Tibial nerve (tissue), 4 donors: ENCODE measurements at regions not wholly inside any gene's neighbourhood (a gene's known extent, or its start where the extent isn't known, plus 50 kb on each side); places are given as distances from the start of the nearest gene placed in this dataset.

Source experiments
- DNase-seq, 2 donors: peaks; one replicate each; pipeline ENCODE4 v3.0.0-alpha.2; 2019; ENCODE audit warnings: low spot score in 2 of 2
- H3K27ac ChIP-seq, 4 donors: fragments of 200-600 bp; sonication (generic) in 3 of 4; one replicate each; pipeline ENCODE4 v1.5.1; 2017 to 2019; ENCODE audit warnings: mild to moderate bottlenecking in 1 of 4
- H3K27me3 ChIP-seq, 2 donors: fragments of 200-600 bp; sonication (generic) in 1 of 2; one replicate each; pipeline versions ENCODE4 v1.5.1 to v1.6.0; 2017 to 2019
- H3K36me3 ChIP-seq, 3 donors: fragments of 200-600 bp; sonication (generic); one replicate each; pipeline ENCODE4 v1.5.1; 2018 to 2019
- H3K4me1 ChIP-seq, 4 donors: fragments of 200-600 bp; sonication (generic) in 3 of 4; one replicate each; pipeline ENCODE4 v1.5.1; 2017 to 2019
- H3K4me3 ChIP-seq, 4 donors: fragments of 200-600 bp; sonication (generic) in 3 of 4; one replicate each; pipeline ENCODE4 v1.5.1; 2017 to 2019; ENCODE audit warnings: mild to moderate bottlenecking in 1 of 4, moderate library complexity in 1 of 4
- H3K9me3 ChIP-seq, 4 donors: fragments of 200-600 bp; sonication (generic) in 3 of 4; one replicate each; pipeline ENCODE4 v1.5.1; 2017 to 2019
- EP300 ChIP-seq, 2 donors: sonication (generic); formaldehyde crosslinking; IDR thresholded peaks; one replicate each; pipeline ENCODE4 v1.6.1; 2017; ENCODE audit warnings: antibody characterized with exemption in 2 of 2, mild to moderate bottlenecking in 1 of 2
- POLR2A ChIP-seq, 2 donors: fragments of 450-650 bp; IDR thresholded peaks; one replicate each; pipeline ENCODE4 v1.6.1; 2017; ENCODE audit warnings: antibody characterized with exemption in 2 of 2, mild to moderate bottlenecking in 2 of 2, moderate library complexity in 2 of 2
- WGBS, 2 donors: methylation state at CpG; one replicate each; pipeline ENCODE4 v1.1.5; 2018; 5-methylcytosine and 5-hydroxymethylcytosine counted together
- TF ChIP-seq, protein P1 (sequence below), 5 experiments: fragments of 200-600 bp in 3 of 5; fragments of 450-650 bp in 2 of 5; sonication (generic) in 3 of 5; IDR thresholded peaks; one replicate each; pipeline ENCODE4 v1.5.1; 2016 to 2019; ENCODE audit warnings: antibody characterized with exemption in 5 of 5, mild to moderate bottlenecking in 3 of 5, moderate library complexity in 2 of 5

DNA sequence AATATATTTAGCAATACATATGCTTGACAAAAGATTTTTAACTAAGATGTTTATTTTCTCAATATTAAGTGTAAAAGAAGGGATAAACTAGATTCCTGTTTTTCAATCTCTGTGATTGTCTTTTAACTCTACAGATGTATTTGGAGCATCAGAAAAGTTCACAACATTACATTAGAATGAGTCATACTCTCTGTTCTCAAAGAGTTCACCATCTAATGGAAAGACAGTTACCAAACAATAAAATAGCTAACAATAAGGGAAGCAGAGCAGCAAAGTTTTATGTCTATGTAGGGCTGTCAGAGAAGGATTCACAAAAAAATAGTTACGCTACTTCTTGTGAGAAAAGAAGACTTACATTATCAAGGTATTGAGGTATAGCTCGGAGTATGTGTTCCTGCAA is 109.2 kb upstream of the MAP2 start:
- H3K4me1 ChIP-seq, result no peaks in the 10 kb centered on the region
- WGBS, 2 donors, result 75 to 83% methylated on average over 2 of the region's 2 CpGs
- no peaks in the 10 kb centered on the region for H3K9me3 ChIP-seq
- DNase-seq, result no peak
- H3K4me3 ChIP-seq, result no peak overlapping the region
- TF ChIP-seq, protein P1, sequence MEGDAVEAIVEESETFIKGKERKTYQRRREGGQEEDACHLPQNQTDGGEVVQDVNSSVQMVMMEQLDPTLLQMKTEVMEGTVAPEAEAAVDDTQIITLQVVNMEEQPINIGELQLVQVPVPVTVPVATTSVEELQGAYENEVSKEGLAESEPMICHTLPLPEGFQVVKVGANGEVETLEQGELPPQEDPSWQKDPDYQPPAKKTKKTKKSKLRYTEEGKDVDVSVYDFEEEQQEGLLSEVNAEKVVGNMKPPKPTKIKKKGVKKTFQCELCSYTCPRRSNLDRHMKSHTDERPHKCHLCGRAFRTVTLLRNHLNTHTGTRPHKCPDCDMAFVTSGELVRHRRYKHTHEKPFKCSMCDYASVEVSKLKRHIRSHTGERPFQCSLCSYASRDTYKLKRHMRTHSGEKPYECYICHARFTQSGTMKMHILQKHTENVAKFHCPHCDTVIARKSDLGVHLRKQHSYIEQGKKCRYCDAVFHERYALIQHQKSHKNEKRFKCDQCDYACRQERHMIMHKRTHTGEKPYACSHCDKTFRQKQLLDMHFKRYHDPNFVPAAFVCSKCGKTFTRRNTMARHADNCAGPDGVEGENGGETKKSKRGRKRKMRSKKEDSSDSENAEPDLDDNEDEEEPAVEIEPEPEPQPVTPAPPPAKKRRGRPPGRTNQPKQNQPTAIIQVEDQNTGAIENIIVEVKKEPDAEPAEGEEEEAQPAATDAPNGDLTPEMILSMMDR (IDR thresholded peaks at IDR 0.05), result no peak
- TF ChIP-seq EP300 (IDR thresholded peaks at IDR 0.05) (no peak), POLR2A (IDR thresholded peaks at IDR 0.05) (no peak)
- H3K27me3 ChIP-seq, result no peaks in the 10 kb centered on the region
- no peaks in the 10 kb centered on the region for H3K36me3 ChIP-seq
- no peak overlapping the region for H3K27ac ChIP-seq

DNA sequence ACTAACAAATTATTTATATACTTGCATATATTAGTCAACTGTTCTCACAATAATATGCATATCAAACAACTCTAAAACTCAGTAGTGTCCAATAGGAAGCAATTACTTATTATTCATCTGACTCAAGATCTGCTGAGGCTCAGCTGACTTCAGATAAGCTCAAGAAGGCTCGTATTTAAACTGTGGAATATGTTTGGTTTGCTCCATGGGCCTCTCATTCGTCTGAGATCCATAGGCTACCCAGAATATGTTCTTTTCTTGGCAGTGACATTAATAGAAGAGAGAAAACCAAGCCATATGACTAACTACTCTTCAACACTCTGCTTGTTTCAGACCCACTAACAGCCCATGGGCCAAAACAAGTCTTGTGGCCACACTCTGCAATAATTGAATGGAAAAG is 107.7 kb upstream of the MAP2 start:
- WGBS, 2 donors, result 62 to 71% methylated on average over 2 of the region's 2 CpGs
- H3K4me1 ChIP-seq, result no peaks in the 10 kb centered on the region

DNA sequence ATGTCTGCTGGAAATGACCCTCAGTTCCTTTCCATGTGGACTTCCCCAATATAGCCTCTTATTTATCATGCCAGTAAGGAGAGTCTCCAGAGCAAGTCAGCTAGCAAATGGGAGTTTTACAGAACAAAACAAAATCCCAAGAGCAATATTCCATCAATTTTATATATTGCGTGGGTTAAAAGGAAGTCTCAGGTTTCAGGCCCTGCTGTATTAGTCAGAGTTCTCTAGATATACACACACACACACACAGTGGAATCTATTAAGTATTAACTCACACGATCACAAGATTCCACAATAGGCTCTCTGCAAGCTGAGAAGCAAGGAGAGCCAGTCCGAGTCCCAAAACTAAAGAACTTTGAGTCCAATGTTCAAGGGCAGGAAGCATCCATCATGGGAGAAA is 102.8 kb upstream of the MAP2 start:
- H3K27me3 ChIP-seq, result no peaks in the 10 kb centered on the region
- no peak for DNase-seq
- H3K4me3 ChIP-seq, result no peak overlapping the region
- no peak overlapping the region for H3K27ac ChIP-seq
- WGBS, 2 donors, result 66 to 67% methylated on average over 3 of the region's 3 CpGs
- TF ChIP-seq POLR2A (IDR thresholded peaks at IDR 0.05), result no peak
- TF ChIP-seq, protein P1 (IDR thresholded peaks at IDR 0.05), result no peak
- no peak for TF ChIP-seq EP300 (IDR thresholded peaks at IDR 0.05)
- no peaks in the 10 kb centered on the region for H3K36me3 ChIP-seq
- no peaks in the 10 kb centered on the region for H3K9me3 ChIP-seq
- H3K4me1 ChIP-seq, result no peaks in the 10 kb centered on the region

More for the DNA sequence above, 107.7 kb upstream of the MAP2 start:
- DNase-seq, result no peak
- H3K27ac ChIP-seq, result no peak overlapping the region
- no peaks in the 10 kb centered on the region for H3K36me3 ChIP-seq
- H3K9me3 ChIP-seq, result no peaks in the 10 kb centered on the region
- TF ChIP-seq EP300 (IDR thresholded peaks at IDR 0.05) (no peak), POLR2A (IDR thresholded peaks at IDR 0.05) (no peak)
- TF ChIP-seq, protein P1 (IDR thresholded peaks at IDR 0.05), result no peak
- H3K27me3 ChIP-seq, result no peaks in the 10 kb centered on the region
- no peak overlapping the region for H3K4me3 ChIP-seq

DNA sequence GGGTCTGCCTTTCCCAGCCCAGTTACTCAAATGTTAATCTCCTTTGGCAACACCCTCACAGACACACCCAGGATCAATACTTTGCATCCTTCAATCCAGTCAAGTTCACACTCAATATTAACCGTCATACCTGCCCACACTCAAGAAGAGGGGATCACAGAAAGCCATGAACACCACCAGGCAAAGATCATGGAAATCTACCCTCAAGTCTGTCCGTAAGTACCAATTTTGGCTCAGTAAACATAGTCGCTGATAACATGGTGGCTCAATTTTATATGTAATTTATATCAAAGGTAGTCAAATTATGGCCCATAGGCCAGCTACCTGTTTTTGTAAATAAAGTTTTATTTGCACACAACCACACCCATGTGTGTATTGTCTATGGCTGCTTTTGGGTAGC is 102.3 kb upstream of the MAP2 start:
- H3K27me3 ChIP-seq, result no peaks in the 10 kb centered on the region
- 96% methylated on average over 3 of the region's 3 CpGs for WGBS, 2 donors
- H3K9me3 ChIP-seq, result no peaks in the 10 kb centered on the region
- H3K4me1 ChIP-seq, result no peaks in the 10 kb centered on the region
- no peak for DNase-seq
- H3K36me3 ChIP-seq, result no peaks in the 10 kb centered on the region
- H3K27ac ChIP-seq, result no peak overlapping the region
- TF ChIP-seq, protein P1 (IDR thresholded peaks at IDR 0.05), result no peak
- no peak for TF ChIP-seq POLR2A (IDR thresholded peaks at IDR 0.05)
- no peak for TF ChIP-seq EP300 (IDR thresholded peaks at IDR 0.05)
- no peak overlapping the region for H3K4me3 ChIP-seq

DNA sequence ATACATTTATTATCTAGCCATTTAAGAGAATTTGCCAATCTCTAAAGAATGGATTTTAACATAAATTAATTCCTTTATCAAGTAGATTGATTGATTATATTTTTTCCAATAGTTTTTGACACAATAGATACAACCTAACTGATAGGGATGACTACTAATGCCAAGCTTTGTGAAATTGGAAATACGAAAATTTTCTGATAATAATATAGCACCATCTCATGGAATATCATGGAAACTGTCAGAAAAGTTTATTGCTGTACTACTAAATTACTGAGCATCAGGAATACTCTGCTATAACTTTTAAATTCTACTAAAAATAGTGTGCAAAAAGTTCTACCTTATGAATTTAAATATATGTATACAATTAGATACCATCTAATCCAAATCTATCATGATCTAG is 101.8 kb upstream of the MAP2 start:
- H3K27ac ChIP-seq, result no peak overlapping the region
- DNase-seq, result no peak
- H3K4me3 ChIP-seq, result no peak overlapping the region
- WGBS, 2 donors, result 68 to 77% methylated on average over 1 of the region's 1 CpG
- H3K9me3 ChIP-seq, result no peaks in the 10 kb centered on the region
- H3K4me1 ChIP-seq, result no peaks in the 10 kb centered on the region
- TF ChIP-seq, protein P1 (IDR thresholded peaks at IDR 0.05), result peak in 2 of 5 experiments; percentile 5 to 9
- no peak for TF ChIP-seq EP300 (IDR thresholded peaks at IDR 0.05)
- TF ChIP-seq POLR2A (IDR thresholded peaks at IDR 0.05), result no peak
- H3K36me3 ChIP-seq, result no peaks in the 10 kb centered on the region
- no peaks in the 10 kb centered on the region for H3K27me3 ChIP-seq
